HG03439 (cell line): ENCODE measurements at regions not wholly inside any gene's neighbourhood (a gene's known extent, or its start where the extent isn't known, plus 50 kb on each side); places are given as distances from the start of the nearest gene placed in this dataset.

Experiments used
- ATAC-seq: cut with Tn5 transposase; IDR thresholded peaks from one replicate; pipeline ENCODE4 v1.9.1; 2021; ENCODE audit warnings: mild to moderate bottlenecking, moderate library complexity; ENCODE audit not compliant: unreplicated experiment

- ATAC-seq, result no peak
Observed at GRCh38 chr10:52642208-52642607, 130.4 kb downstream of the MBL2 start.

GRCh38 chr10:52644373-52645186 is 128.0 kb downstream of the MBL2 start:
- ATAC-seq, result peak; percentile 77

- no peak for ATAC-seq
Observed at GRCh38 chr10:52645187-52645758, 127.3 kb downstream of the MBL2 start.

GRCh38 chr10:52649511-52649910 is 123.1 kb downstream of the MBL2 start:
- no peak for ATAC-seq

GRCh38 chr10:52650873-52651272 is 121.7 kb downstream of the MBL2 start:
- ATAC-seq, result no peak

GRCh38 chr10:52651293-52651692 is 121.3 kb downstream of the MBL2 start:
- ATAC-seq, result no peak

GRCh38 chr10:52652431-52653262 is 119.9 kb downstream of the MBL2 start:
- no peak for ATAC-seq

- ATAC-seq, result no peak
Observed at GRCh38 chr10:52653263-52653909, 119.2 kb downstream of the MBL2 start.

GRCh38 chr10:52654201-52654600 is 118.4 kb downstream of the MBL2 start:
- no peak for ATAC-seq

GRCh38 chr10:52658112-52658511 is 114.5 kb downstream of the MBL2 start:
- no peak for ATAC-seq

GRCh38 chr10:52659085-52659484 is 113.5 kb downstream of the MBL2 start:
- no peak for ATAC-seq

- ATAC-seq, result no peak
Observed at GRCh38 chr10:52662256-52662655, 110.3 kb downstream of the MBL2 start.

GRCh38 chr10:52663161-52663560 is 109.4 kb downstream of the MBL2 start:
- no peak for ATAC-seq

GRCh38 chr10:52664629-52665028 is 108.0 kb downstream of the MBL2 start:
- no peak for ATAC-seq

- ATAC-seq, result no peak
Observed at GRCh38 chr10:52665821-52666220, 106.8 kb downstream of the MBL2 start.

GRCh38 chr10:52666931-52667330 is 105.7 kb downstream of the MBL2 start:
- ATAC-seq, result no peak

- no peak for ATAC-seq
Observed at GRCh38 chr10:52668024-52668423, 104.6 kb downstream of the MBL2 start.

- no peak for ATAC-seq
Observed at GRCh38 chr10:52672880-52673279, 99.7 kb downstream of the MBL2 start.

GRCh38 chr10:52673468-52673867 is 99.1 kb downstream of the MBL2 start:
- ATAC-seq, result no peak

- no peak for ATAC-seq
Observed at GRCh38 chr10:52674474-52674873, 98.1 kb downstream of the MBL2 start.

GRCh38 chr10:52677086-52677485 is 95.5 kb downstream of the MBL2 start:
- no peak for ATAC-seq
